Activated naive CD8-positive, alpha-beta T cell (primary cell): ENCODE measurements at regions not wholly inside any gene's neighbourhood (a gene's known extent, or its start where the extent isn't known, plus 50 kb on each side); places are given as distances from the start of the nearest gene placed in this dataset.

ENCODE experiments used
- H3K27ac Mint-ChIP-seq: one replicate; pipeline ENCODE4 v1.8.0; 2021; ENCODE audit warnings: mixed read lengths
- H3K27me3 Mint-ChIP-seq: one replicate; pipeline ENCODE4 v1.8.0; 2021; ENCODE audit warnings: mixed read lengths
- H3K36me3 Mint-ChIP-seq: one replicate; pipeline ENCODE4 v1.8.0; 2021; ENCODE audit warnings: mixed read lengths
- H3K4me1 Mint-ChIP-seq: one replicate; pipeline ENCODE4 v1.8.0; 2021; ENCODE audit warnings: low read depth, mixed read lengths
- H3K4me3 Mint-ChIP-seq: one replicate; pipeline ENCODE4 v1.8.0; 2021; ENCODE audit warnings: mild to moderate bottlenecking, mixed read lengths
- H3K9me3 Mint-ChIP-seq: one replicate; pipeline ENCODE4 v1.8.0; 2021; ENCODE audit warnings: low read depth, mixed read lengths

DNA sequence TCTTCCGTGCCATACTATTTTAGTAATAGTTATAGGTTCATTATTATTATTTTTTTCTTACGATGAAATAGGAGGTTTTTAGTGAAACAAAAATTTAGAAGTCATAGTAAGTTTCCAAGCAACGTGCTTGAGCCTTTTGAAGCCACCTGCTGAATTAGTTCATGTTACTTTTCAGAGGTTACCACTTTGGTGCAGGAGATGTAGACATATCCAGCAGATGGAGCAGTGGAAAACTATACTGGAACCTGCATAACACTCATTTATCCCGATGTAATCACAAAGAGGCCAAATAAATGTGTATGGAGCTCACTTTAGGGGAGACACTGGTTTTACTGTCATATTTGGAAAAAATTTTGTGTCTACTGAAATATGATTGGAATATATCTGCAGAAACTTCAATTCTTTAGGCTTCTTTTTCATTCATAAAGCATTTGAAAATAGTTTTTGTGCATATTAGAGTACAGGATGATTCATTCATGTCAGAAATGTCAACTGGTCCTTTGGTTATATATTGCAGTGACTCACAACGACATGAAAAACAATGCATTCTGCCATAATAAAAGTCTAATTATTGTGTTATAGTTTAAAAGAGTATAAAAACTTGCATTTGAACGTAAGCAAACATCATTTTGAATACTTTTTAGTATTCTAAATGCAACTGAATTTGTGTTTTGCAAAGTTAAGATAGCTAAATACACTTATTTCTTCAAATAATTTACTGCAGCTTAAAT lies 2182.9 kb upstream of the TENM3 start:
- Mint-ChIP-seq H3K36me3 (no peaks in the 10 kb centered on the region), H3K4me3 (no peak overlapping the region), H3K9me3 (no peaks in the 10 kb centered on the region), H3K27me3 (peaks cover 42% of the 10 kb centered on the region), H3K27ac (no peak overlapping the region), H3K4me1 (peaks cover 11% of the 10 kb centered on the region)

DNA sequence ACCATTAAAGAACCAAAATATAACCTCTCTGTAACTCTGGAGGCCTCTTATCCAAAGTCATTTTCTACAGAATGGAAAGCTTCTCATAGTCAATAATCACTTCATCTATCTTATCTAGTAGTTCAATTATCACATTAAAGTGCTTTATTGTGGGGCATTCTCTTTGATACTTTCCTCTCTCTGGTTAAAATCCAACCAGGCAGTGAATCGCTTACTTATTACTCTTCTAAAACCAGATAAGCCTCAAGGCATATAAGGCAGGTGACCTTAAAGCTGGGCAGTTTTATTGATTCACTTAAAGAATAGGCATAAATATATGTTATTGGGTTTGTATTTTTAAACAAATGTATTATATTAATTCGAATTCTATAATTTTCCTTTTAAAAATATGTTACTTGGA lies 2162.1 kb upstream of the TENM3 start:
- H3K9me3 Mint-ChIP-seq = no peaks in the 10 kb centered on the region
- no peak overlapping the region for H3K27ac Mint-ChIP-seq
- no peak overlapping the region for H3K4me3 Mint-ChIP-seq
- H3K4me1 Mint-ChIP-seq = no peaks in the 10 kb centered on the region
- H3K36me3 Mint-ChIP-seq = no peaks in the 10 kb centered on the region
- H3K27me3 Mint-ChIP-seq = no peaks in the 10 kb centered on the region

DNA sequence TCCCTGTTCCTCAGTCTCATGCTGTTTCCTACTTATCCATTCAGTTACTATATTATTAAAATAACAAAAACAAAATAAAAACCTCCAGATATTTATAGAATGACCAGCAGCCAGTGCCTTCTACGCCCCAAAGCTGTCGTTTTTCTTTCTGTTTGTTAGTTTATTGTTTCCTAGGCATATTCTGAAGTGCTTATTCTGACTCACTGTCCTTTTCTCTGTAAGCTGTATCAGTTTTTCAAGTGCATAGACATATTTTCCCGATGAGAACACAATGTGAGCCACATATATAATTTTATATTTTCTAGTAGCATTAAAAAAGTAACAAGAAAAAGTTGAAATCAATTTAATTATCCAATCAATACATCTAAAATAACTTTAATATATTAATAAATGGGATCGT lies 2158.6 kb upstream of the TENM3 start:
- H3K27ac Mint-ChIP-seq = no peak overlapping the region

DNA sequence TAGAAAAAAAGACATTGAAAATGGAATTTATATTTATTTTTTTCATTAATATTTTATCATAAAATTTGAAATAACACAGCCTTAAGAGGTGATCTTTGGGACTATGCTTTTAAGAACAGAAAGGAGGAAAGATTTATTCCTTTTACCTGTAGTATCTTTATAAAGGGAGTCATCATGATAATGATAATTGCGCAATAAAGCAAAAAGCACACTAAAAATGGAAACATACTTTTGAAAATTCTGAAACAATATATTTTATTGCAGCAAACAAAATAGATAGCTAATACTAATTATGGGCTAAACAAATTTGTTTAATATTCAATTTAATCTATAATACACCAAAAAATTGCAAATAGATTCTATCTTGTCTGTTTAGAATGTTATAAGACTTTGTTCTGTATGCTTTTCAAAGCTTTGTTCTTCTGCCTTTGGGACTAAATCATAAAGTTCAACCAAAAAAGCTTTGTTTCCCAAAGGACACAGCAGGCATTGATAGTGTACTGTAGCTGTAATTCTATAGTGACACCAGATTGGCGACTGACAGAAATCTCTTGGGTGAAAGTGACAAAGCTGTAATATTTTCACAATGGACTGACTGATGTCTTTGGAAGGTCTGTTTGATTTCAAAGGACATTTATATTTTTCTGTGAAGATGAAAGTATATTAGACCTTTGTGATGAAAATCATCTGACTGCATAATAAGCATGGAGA lies 2156.6 kb upstream of the TENM3 start:
- Mint-ChIP-seq H3K27me3 (no peaks in the 10 kb centered on the region), H3K27ac (no peak overlapping the region), H3K9me3 (no peaks in the 10 kb centered on the region), H3K4me3 (no peak overlapping the region), H3K4me1 (no peaks in the 10 kb centered on the region), H3K36me3 (no peaks in the 10 kb centered on the region)

More for the DNA sequence above, 2158.6 kb upstream of the TENM3 start:
- Mint-ChIP-seq H3K27me3 (no peaks in the 10 kb centered on the region), H3K4me3 (no peak overlapping the region), H3K36me3 (no peaks in the 10 kb centered on the region), H3K4me1 (no peaks in the 10 kb centered on the region), H3K9me3 (no peaks in the 10 kb centered on the region)

DNA sequence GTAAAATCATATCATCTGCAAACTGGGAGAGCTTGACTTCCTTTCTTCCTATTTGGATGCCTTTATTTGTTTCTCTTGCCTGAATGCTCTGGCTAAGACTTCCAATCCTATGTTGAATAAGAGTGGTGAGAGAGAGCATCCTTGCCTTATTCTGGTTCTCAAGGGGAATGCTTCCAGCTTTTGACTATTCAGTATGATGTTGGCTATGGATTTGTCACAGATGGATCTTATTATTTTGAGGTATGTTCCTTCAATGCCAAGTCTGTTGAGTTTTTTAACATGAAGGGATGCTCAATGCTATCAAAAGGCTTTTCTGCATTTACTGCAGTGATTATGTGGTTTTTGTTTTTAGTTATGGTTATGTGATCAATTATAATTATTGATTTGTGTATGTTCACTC lies 2144.6 kb upstream of the TENM3 start:
- H3K9me3 Mint-ChIP-seq = no peaks in the 10 kb centered on the region
- no peaks in the 10 kb centered on the region for H3K36me3 Mint-ChIP-seq
- no peak overlapping the region for H3K4me3 Mint-ChIP-seq
- no peaks in the 10 kb centered on the region for H3K4me1 Mint-ChIP-seq
- H3K27ac Mint-ChIP-seq = no peak overlapping the region
- no peaks in the 10 kb centered on the region for H3K27me3 Mint-ChIP-seq

DNA sequence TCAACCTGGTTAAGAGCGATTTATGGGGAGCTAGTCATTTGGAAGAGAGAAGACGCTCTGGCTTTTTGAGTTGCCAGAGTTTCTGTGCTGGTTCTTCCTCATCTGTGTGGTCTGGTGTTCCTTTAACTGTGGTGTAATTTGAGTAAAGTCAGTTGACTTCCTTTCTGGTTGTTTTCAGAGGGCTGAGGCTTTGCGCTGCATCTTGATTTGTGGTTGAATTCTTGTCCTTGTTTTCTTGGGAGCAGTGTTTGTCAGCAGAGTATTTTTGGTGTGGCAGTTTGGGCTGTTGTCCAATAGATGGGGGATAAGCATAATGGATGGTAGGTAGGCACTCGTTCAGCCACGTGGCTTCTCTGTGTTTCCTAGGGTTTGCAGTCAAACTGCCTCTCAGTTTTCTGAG lies 2143.2 kb upstream of the TENM3 start:
- H3K27ac Mint-ChIP-seq = no peak overlapping the region
- H3K9me3 Mint-ChIP-seq = no peaks in the 10 kb centered on the region
- H3K4me3 Mint-ChIP-seq = no peak overlapping the region
- no peaks in the 10 kb centered on the region for H3K36me3 Mint-ChIP-seq
- no peaks in the 10 kb centered on the region for H3K27me3 Mint-ChIP-seq
- H3K4me1 Mint-ChIP-seq = no peaks in the 10 kb centered on the region

DNA sequence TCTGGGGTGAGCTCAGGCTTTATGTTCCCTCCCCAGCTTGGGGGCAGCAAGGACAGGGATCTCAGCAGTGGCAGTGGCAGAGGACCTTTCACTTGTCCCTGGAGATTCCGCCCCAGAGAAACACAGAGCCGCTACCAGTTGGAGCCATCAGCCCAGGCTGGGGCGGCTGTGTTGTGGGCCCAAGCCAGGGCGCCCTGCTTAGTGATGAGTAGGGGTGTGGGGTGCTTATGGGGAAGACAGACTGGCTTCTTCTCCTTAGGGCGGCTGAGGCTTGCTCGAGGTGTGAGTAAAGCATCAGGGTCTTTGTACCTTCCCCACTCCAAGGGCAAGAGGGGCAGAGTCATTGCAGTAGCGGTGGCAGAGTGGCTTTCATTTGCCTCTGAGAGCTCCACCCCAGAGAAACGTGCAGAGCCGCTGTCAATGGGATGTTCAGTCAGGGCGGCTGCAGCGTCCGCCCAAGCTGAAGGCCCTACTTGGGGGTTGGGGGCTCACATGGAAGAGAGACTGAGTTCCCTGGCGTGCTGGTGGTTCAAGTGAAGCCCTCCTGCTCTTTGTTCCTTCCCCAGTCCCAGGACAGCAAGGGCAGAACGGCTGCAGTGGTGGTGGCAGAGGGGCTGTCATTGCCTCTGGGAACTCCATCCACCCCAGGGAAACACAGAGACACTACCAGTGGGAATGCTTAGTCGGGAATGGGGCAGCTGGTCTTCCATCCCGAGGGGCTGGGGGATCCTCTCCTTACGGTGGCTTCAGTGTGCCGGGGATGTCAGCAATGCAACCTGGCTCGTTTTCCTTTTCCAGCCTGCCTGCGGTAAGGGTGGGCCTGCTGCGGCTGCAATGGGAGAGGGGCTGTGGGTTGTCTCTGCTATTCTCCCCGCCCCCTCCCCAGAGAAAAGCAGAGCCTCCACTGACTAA lies 2142.5 kb upstream of the TENM3 start:
- Mint-ChIP-seq H3K27me3 (no peaks in the 10 kb centered on the region), H3K9me3 (no peaks in the 10 kb centered on the region), H3K4me3 (no peak overlapping the region), H3K4me1 (no peaks in the 10 kb centered on the region), H3K27ac (no peak overlapping the region), H3K36me3 (no peaks in the 10 kb centered on the region)

DNA sequence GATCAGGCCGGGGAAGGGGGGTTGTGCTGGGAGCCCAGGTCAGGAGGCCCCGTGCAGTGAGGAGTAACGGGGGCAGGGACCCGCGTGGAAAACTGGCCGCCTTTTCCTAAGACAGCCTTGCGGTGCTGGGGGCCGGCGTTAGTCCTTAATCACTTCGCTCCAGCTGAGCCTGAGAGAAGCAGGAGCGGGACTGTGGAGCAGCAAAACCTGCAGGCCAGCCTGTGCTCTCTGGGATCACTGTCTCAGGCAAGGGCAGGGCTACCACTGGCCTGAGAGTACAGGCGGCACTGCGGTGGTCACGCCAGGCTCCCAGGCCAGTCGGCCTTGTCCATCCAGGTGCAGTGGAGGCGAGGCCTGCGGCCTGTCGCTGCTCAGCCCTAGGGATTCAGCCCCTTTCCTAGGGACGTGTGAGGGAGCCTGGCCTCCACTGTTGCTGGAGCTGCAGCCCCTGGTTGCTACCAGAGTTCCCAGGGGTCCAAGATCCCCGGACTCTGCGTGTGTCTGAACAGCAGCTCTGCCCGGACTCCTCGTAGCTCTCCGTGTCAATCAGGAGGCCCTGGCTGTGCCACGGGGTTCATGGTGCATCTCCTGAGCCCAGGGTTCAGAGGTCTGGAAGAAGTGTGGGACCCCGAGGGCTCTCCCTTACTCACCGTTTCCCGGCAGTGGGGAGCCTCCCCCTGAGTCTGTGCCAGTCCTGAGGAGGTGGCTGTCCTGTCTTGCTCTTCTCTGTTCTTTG lies 2141.7 kb upstream of the TENM3 start:
- Mint-ChIP-seq H3K9me3 (no peaks in the 10 kb centered on the region), H3K4me1 (no peaks in the 10 kb centered on the region), H3K27ac (no peak overlapping the region), H3K36me3 (no peaks in the 10 kb centered on the region), H3K27me3 (no peaks in the 10 kb centered on the region), H3K4me3 (no peak overlapping the region)

DNA sequence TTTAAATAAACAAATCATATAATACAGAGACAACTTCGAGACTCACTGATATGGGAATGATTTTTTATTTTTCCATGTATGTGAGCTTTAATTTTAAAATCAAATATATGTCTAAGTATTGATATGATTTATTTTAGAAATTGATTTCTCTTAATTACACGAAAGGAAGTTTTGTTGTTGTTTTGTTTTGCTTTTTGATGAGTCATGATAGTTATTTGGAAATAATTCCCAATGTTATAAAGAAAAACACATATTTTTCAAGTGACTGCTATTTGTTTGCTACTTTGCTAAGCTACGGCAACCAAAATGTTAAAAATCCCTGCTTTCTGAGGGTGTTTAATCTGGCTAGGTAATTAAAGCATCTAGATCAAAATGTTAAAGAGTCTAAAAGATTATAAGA lies 2139.4 kb upstream of the TENM3 start:
- Mint-ChIP-seq H3K27me3 (no peaks in the 10 kb centered on the region), H3K36me3 (no peaks in the 10 kb centered on the region), H3K27ac (no peak overlapping the region), H3K9me3 (no peaks in the 10 kb centered on the region), H3K4me3 (no peak overlapping the region), H3K4me1 (no peaks in the 10 kb centered on the region)

DNA sequence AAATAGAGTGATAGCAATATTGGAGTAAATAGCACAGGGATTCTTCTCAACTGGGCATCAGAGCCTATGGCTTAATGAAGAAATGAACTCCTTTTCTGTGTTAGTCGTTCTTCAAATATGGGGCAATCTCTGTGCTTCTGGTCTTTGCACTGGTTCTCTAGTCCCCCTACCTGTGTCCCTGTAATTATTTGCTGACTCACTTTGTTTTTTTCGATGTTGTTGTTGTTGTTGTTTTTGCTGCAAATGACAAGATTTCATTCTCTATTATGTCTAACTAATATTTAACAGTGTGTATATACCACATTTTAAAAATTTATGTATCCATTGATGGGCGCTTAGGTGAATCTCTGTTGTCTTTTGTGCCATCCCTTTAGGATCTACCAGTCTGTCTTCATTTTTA lies 2137.8 kb upstream of the TENM3 start:
- Mint-ChIP-seq H3K4me1 (no peaks in the 10 kb centered on the region), H3K27ac (no peak overlapping the region), H3K4me3 (no peak overlapping the region), H3K36me3 (no peaks in the 10 kb centered on the region), H3K9me3 (no peaks in the 10 kb centered on the region), H3K27me3 (no peaks in the 10 kb centered on the region)

DNA sequence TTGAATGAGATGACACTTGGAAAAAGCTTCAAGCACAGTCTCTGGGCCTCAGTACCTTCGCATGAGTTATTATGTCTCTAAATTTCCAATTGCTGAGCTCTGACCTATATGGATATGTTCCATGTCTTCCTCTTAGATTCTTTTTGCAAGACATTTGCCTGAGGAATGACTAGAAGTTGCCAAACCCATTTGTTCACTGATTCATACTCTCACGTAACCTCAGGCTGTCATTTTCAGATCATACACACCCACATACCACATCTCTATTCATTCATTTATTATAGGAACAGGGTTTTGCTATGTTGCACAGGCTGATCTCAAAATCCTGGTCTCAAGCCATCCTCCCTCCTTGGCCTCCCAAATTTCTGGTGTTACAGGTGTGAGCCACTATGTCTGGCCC lies 2137.1 kb upstream of the TENM3 start:
- Mint-ChIP-seq H3K27ac (no peak overlapping the region), H3K9me3 (no peaks in the 10 kb centered on the region), H3K4me1 (no peaks in the 10 kb centered on the region), H3K36me3 (no peaks in the 10 kb centered on the region), H3K4me3 (no peak overlapping the region), H3K27me3 (no peaks in the 10 kb centered on the region)

DNA sequence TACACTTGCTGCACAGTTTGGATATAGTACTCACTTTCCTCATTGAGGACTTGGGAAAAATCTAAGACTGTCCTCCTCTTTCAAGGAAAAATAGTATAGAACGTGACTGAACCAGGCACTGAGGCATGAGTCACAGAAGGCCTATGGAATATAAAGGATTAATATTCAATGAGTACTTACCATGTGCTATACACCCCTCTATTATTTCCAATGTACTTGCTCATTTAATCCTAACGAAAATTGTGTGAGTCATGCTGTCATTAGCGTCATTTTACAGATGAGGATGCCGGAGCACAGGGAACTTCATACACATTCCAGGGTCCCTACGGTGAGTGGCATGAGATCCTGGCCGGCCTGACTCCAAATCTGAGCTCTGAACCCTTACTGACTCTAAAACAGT lies 2136.2 kb upstream of the TENM3 start:
- no peak overlapping the region for H3K27ac Mint-ChIP-seq
- no peaks in the 10 kb centered on the region for H3K36me3 Mint-ChIP-seq
- H3K4me1 Mint-ChIP-seq = no peaks in the 10 kb centered on the region
- H3K9me3 Mint-ChIP-seq = no peaks in the 10 kb centered on the region
- H3K4me3 Mint-ChIP-seq = no peak overlapping the region
- H3K27me3 Mint-ChIP-seq = no peaks in the 10 kb centered on the region

DNA sequence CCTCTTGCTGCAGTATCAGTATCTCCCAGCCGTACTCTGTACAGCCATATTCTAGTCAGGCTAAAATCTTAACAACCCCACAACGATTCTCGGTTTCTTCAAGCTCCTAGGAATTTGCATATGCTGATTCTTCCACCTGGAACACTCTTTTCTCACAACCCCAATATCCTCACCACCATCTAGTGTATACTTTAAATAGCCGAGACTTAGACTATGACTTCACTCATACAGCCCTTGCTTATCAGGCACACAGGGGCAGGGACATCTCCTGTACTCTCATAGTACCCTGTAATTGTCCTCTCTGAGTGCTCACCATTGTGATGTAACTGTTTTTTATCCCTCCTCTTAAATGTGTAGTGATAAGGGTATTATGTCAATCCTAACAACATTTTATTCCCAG lies 2126.4 kb upstream of the TENM3 start:
- H3K4me3 Mint-ChIP-seq = no peak overlapping the region

DNA sequence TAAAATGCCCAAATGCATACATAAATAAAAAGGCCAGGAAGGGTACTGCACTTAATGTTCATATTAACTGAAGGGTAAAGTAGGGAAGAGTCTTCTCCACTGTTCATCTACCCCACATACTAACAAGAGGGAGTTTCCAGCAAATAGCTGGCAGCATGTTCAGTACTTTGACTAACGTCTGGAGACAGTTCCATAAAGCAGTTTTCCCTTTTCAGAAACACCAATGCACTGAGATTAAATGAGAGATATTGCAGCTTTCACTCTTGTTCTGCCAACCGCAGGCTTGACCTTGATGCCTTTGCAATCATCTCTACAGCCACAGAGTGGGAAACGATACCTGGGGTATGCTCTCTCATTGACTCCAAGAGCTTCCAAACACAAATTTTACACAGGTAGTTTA lies 2123.1 kb upstream of the TENM3 start:
- Mint-ChIP-seq H3K4me1 (no peaks in the 10 kb centered on the region), H3K9me3 (no peaks in the 10 kb centered on the region), H3K4me3 (no peak overlapping the region), H3K27me3 (no peaks in the 10 kb centered on the region), H3K36me3 (no peaks in the 10 kb centered on the region), H3K27ac (no peak overlapping the region)

More for the DNA sequence above, 2126.4 kb upstream of the TENM3 start:
- H3K9me3 Mint-ChIP-seq = no peaks in the 10 kb centered on the region
- no peaks in the 10 kb centered on the region for H3K36me3 Mint-ChIP-seq
- H3K4me1 Mint-ChIP-seq = no peaks in the 10 kb centered on the region
- H3K27ac Mint-ChIP-seq = no peak overlapping the region
- H3K27me3 Mint-ChIP-seq = no peaks in the 10 kb centered on the region
